ENCODE measurements at regions not wholly inside any gene's neighbourhood (a gene's known extent, or its start where the extent isn't known, plus 50 kb on each side); places are given as distances from the start of the nearest gene placed in this dataset.
"Not testable (repeated sequence)": the region's sequence is repeated elsewhere in the genome, so short reads cannot be mapped to it uniquely, and the experiment has no call there.

- no peak for DNase-seq (ENCODE audit: low read depth in 2 of 2)
Observed at GRCh38 chr6:27546522-27546921, 73.6 kb upstream of the ZNF184 start.

- peak in 1 of 2 donors; percentile 11 for DNase-seq (ENCODE audit: low read depth in 2 of 2)
Observed at GRCh38 chr6:27545271-27546046, 72.6 kb upstream of the ZNF184 start.

DNA sequence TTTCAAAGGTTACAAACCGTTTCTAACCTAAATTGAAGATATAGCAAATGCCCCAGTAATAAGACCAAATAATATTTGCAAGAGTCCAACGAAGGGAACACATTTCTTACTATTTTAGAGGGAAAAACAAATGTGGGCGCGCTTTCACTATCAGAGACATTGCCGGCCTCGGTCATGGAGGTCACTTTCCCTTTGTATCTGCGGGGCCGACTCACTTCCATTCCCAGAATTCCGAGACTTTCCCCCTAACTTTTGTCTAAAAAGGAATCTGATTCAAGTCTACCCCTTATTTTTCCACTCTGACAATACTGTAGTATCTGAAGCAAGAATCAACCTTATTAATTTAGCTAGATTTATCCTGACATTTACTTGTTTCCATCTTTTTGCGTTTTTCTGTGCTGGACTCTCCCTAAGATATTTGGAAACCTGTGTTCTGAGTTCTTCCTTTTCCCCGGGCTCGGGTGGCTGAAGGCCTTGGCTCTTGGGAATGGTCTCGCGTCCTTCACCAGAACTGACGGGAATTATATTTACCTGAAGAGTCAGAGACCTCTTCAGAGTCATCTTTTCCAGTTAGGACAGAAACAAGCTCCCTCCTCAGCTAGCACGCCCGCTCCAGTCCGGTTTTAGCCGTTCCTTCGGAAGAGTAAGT lies 71.8 kb upstream of the ZNF184 start:
- no peak for DNase-seq (ENCODE audit: low read depth in 2 of 2)

DNA sequence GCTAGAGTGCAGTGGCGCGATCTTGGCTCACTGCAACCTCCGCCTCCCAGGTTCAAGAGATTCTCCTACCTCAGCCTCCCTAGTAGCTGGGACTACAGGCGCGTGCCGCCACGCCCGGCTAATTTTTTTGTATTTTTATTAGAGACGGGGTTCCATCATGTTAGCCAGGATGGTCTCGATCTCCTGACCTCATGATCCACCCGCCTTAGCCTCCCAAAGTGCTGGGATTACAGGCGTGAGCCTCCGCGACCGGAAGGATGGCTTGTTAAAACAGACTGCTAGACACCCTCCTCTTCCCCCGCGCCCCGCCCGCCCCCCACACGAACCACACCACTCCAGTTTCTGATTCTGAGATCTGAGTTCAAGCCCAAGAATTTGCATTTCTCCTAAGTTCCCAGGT lies 71.2 kb upstream of the ZNF184 start:
- not testable (repeated sequence) for DNase-seq (ENCODE audit: low read depth in 2 of 2)

DNA sequence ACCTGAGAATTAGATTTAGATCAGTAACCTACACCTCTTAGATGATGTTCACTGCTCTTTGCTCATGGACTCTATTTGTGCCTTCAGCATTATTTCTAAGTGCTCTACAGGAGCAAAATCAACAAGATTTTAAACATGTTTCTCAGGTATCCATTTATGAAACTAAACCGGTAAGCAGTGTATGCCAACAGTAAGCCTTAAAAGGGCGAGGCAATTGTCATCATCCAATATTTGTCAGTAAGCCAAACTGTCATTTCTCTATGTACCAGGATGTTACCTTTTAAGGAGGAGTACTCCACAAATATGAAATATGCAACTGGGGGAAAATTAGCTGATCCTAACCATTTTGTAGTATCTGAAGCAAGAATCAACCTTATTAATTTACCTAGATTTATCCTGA lies 69.6 kb upstream of the ZNF184 start:
- DNase-seq (ENCODE audit: low read depth in 2 of 2) = no peak

DNA sequence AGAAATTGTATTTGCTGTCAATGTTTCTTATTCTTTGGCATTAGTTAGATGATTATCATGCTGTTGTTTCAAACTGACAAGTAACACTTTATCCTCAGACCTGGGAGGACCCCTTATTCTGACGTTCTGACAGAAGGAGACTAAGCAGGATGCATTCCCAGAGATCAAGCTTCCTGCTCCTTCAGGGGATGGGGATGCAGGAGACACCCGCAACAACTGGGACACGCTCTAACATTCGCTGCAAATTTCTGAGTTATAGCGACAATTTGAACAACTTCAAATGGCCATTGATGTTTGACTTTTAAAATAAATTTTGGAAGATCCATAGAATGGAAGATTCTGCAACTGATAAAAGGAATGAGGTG lies 69.0 kb upstream of the ZNF184 start:
- DNase-seq (ENCODE audit: low read depth in 2 of 2) = no peak

DNA sequence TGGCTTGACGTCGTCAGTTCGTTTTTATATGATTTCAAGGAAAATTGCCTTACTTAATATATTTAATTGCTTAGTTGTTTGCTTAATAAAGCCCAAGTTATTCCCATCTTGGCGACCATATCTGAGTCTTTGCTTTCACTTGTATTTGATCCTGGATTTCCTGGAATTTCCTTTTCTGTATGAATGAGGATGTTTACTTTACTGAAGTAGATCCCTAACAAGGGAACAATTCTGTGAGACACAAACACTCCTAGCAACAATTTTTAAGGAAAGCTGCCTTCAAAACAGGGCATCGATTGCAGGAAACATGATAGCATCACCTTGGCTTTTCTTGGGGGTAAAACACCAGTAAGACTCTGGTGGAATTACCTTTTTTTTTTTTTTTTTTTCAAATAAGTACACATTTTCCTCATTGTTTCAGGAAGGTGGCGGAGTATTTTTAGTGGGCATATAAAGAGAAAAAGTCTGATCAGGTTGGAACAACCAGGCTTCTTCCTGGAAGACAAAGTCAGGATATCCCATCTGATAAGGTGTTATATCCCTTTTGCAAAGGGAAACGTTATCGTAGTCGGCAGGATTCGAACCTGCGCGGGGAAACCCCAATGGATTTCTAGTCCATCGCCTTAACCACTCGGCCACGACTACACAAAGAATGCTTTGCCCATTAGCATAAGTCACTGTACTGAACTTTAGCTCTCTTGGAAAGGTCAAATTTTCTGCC lies 68.5 kb upstream of the ZNF184 start:
- no peak for DNase-seq (ENCODE audit: low read depth in 2 of 2)

DNA sequence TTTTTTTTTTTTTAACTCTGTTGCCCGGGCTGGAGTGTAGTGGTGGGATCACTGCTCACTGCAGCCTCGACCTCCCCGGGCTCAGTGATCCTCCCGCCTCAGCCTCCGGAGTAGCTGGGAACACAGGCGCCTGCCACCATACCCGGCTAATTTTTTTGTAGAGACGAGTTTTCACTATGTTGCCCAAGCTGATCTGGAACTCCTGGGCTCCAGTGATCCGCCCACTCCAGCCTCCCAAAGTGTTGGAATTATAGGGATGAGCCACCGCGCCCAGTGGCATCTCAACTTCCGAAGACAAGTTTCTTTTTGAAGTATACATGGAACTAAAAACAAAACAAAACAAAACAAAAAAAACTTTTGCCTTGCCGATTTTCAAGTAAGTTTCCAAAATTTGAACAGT lies 66.6 kb upstream of the ZNF184 start:
- no peak for DNase-seq (ENCODE audit: low read depth in 2 of 2)

DNA sequence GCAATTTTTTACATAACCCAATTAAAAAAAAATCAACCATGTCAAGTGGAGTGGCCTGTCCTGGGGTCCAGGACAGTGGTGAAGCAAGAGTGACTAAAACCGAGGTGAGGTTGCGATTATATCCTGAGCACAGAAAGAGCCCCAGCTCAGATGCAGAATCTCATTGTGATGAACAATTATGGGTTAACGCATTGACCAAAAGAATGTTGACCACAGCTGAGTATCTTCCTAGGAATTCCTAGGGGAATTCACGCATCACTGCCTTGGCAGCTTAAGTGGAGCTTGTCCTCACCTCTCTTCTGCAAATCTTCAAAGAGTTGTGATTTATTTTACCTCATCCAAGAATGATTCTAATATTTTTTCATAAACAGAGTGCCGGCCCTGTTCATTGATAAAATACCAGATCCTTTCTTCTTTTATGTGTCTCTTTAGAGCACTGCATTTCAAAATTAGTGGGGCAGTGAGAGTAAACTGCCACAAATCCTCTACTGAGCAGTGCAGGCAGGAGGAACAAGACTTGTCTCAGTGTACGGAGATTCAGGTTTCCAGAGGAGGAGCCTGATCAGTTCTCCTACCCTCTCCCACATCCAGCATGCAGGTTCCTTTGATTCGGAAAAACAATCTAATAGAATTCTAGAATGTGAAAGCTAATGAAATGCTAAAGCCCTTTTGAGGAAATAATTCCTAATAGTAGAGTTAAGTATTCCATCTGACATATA lies 60.1 kb upstream of the ZNF184 start:
- no peak for DNase-seq (ENCODE audit: low read depth in 2 of 2)

DNA sequence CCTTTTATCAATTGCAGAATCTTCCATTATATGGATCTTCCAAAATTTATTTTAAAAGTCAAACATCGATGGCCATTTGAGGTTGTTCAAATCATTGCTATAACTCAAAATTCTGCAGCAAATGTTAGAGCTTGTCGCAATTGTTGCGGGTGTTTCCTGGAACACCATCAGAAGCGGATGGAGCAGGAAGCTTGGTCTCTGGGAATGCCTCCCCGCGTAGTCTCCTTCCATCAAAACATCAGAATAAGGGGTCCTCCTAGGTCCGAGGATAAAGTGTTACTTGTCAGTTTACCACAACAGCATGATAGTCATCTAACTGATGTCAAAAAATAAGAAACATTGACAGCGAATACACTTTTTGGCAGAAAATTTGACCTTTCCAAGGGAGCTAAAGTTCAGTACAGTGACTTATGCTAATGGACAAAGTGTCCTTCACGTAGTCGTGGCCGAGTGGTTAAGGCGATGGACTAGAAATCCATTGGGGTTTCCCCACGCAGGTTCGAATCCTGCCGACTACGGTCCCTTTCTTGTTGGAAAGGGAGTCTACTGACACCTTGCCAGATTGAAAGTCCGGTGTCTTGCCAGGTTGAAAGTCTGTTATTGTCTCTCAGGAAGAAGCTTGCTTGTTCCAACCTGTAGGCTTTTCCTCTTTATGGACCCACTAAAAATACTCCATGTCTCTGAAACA lies 59.0 kb upstream of the ZNF184 start:
- no peak for DNase-seq (ENCODE audit: low read depth in 2 of 2)

GRCh38 chr6:27529796-27530195 lies 56.9 kb upstream of the ZNF184 start:
- not testable (repeated sequence) for DNase-seq (ENCODE audit: low read depth in 2 of 2)

DNA sequence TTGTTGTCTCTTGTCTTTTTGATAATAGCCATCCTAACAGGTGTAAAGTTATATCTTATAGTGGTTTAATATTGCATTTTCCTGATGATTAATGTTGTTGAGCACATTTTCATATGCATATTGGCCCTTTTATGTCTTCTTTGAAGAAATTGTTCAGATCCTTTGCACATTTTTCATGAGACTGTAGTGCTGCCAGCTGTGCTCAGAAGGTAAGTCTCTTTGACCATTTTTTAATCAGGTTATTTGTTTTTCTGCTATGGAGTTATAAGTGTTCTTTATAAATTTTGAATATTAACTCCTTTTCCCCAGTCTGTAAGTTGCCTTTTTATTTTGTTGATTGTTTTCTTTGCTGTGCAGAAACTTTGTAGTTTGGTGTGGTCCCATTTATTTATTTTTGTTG lies 55.8 kb upstream of the ZNF184 start:
- no peak for DNase-seq (ENCODE audit: low read depth in 2 of 2)

Data from stimulated activated CD4-positive, alpha-beta T cell treated with anti-CD3 and anti-CD28 coated beads, Interleukin-1b, Interleukin-23, amount 100 ng/mL, for 4 hours (primary cell).